Astrocyte (in vitro differentiated cells and primary cell): ENCODE measurements at regions not wholly inside any gene's neighbourhood (a gene's known extent, or its start where the extent isn't known, plus 50 kb on each side); places are given as distances from the start of the nearest gene placed in this dataset.

ENCODE experiments used
- DNase-seq: peaks from one replicate; pipeline ENCODE4 v3.0.0-alpha.2; 2010; ENCODE audit warnings: low read depth
- FAIRE-seq: peaks from 2 replicates; lab custom pipeline; 2011; peaks lifted over from hg19 to GRCh38; lab: Jason Lieb, UNC
- H2AFZ ChIP-seq: 2 replicates; pipeline ENCODE4 v1.6.0; 2012; ENCODE audit warnings: low read depth, low read length, inconsistent platforms
- H3K27ac ChIP-seq: 2 replicates; pipeline ENCODE4 v1.5.1; 2011; ENCODE audit warnings: low read depth, low read length, inconsistent platforms
- H3K27me3 ChIP-seq: 2 replicates; pipeline ENCODE4 v1.6.0; 2011; ENCODE audit warnings: low read length, inconsistent platforms; ENCODE audit not compliant: insufficient read depth
- H3K36me3 ChIP-seq: 2 replicates; pipeline ENCODE4 v1.5.1; 2011; ENCODE audit warnings: low read length, inconsistent platforms; ENCODE audit not compliant: insufficient read depth
- H3K4me1 ChIP-seq: 2 replicates; pipeline ENCODE4 v1.5.1; 2011; ENCODE audit warnings: low read length, inconsistent platforms; ENCODE audit not compliant: insufficient read depth
- H3K4me2 ChIP-seq: 2 replicates; pipeline ENCODE4 v1.6.0; 2012; ENCODE audit warnings: low read length, inconsistent platforms
- H3K4me3 ChIP-seq: 2 replicates; pipeline ENCODE4 v1.5.1; 2011; ENCODE audit warnings: low read depth, mild to moderate bottlenecking, low read length, inconsistent platforms; ENCODE audit not compliant: insufficient read depth
- H3K79me2 ChIP-seq: 2 replicates; pipeline ENCODE4 v1.6.0; 2012; ENCODE audit warnings: mild to moderate bottlenecking, low read length, inconsistent platforms; ENCODE audit not compliant: insufficient read depth
- H3K9ac ChIP-seq: 2 replicates; pipeline ENCODE4 v1.6.0; 2012; ENCODE audit warnings: mild to moderate bottlenecking, low read length, inconsistent platforms
- H3K9me3 ChIP-seq: 2 replicates; pipeline ENCODE4 v1.5.1; 2012; ENCODE audit warnings: low read depth, mild to moderate bottlenecking, low read length, inconsistent platforms; ENCODE audit not compliant: insufficient read depth
- H4K20me1 ChIP-seq: 2 replicates; pipeline ENCODE4 v1.6.0; 2012; ENCODE audit warnings: low read length, inconsistent platforms; ENCODE audit not compliant: insufficient read depth
- H3K27ac Mint-ChIP-seq: one replicate; pipeline ENCODE4 v1.8.0; 2021; ENCODE audit warnings: mild to moderate bottlenecking, mixed read lengths; ENCODE audit not compliant: unreplicated experiment
- H3K27me3 Mint-ChIP-seq: one replicate; pipeline ENCODE4 v1.8.0; 2021; ENCODE audit warnings: low read depth, mixed read lengths; ENCODE audit not compliant: unreplicated experiment
- H3K36me3 Mint-ChIP-seq: one replicate; pipeline ENCODE4 v1.8.0; 2021; ENCODE audit warnings: low read depth, mixed read lengths; ENCODE audit not compliant: unreplicated experiment
- H3K4me1 Mint-ChIP-seq: one replicate; pipeline ENCODE4 v1.8.0; 2021; ENCODE audit warnings: low read depth, mixed read lengths; ENCODE audit not compliant: unreplicated experiment
- H3K4me3 Mint-ChIP-seq: one replicate; pipeline ENCODE4 v1.8.0; 2021; ENCODE audit warnings: mild to moderate bottlenecking, moderate library complexity, mixed read lengths; ENCODE audit not compliant: unreplicated experiment
- H3K9me3 Mint-ChIP-seq: one replicate; pipeline ENCODE4 v1.8.0; 2021; ENCODE audit warnings: mild to moderate bottlenecking, mixed read lengths; ENCODE audit not compliant: unreplicated experiment
- EZH2 ChIP-seq: IDR thresholded peaks from 2 replicates; pipeline ENCODE4 v1.6.1; 2012; ENCODE audit warnings: mild to moderate bottlenecking, low read length, inconsistent platforms; ENCODE audit not compliant: insufficient read depth
- TF ChIP-seq, protein P1 (sequence below): IDR thresholded peaks from 2 replicates; pipeline ENCODE4 v1.5.1; 2011; ENCODE audit warnings: low read depth, mild to moderate bottlenecking, inconsistent platforms, low read length, moderate library complexity; ENCODE audit not compliant: insufficient read depth

DNA sequence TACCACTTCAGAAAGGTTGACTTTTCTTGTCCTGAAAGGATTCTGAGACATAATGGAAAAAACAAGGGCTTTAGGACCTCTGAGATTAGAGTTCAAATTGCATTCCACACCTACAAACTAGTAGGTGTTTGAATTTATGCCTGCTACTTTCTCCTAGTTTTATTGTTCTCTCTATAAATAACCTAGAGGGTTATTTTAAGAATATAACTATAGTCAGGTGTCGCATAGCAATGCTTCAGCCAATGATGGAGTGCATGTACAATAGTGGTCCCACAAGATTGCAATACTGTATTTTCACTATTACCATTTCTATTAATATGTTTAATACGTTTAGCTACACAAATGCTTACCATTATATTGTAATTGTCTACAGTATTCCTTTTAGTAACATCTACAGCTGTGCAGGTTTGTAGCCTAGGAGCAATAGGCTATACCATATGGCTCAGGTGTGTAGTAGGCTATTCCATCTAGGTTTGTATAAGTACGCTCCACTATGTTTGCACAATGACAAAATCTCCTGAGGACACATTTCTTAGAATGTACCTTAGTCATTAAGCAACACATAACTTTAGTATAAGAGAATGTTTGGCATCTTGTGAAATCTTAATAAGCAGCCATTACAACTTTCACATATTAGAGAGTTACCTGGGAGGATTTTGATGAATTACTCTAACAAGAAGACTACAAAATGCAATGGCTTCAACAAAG lies 1352.5 kb downstream of the ZPLD1 start:
- H3K36me3 ChIP-seq, result no peaks in the 10 kb centered on the region
- Mint-ChIP-seq H3K9me3 (no peaks in the 10 kb centered on the region), H3K27me3 (no peaks in the 10 kb centered on the region), H3K4me3 (no peak overlapping the region), H3K27ac (no peak overlapping the region), H3K36me3 (no peaks in the 10 kb centered on the region), H3K4me1 (peaks cover 2% of the 10 kb centered on the region)
- no peak for DNase-seq
- no peak overlapping the region for H3K4me3 ChIP-seq
- no peaks in the 10 kb centered on the region for H3K79me2 ChIP-seq
- no peak overlapping the region for H3K4me2 ChIP-seq
- H3K4me1 ChIP-seq, result no peaks in the 10 kb centered on the region
- H3K27ac ChIP-seq, result no peak overlapping the region
- H2AFZ ChIP-seq, result no peak overlapping the region
- no peak for FAIRE-seq
- TF ChIP-seq, protein P1, sequence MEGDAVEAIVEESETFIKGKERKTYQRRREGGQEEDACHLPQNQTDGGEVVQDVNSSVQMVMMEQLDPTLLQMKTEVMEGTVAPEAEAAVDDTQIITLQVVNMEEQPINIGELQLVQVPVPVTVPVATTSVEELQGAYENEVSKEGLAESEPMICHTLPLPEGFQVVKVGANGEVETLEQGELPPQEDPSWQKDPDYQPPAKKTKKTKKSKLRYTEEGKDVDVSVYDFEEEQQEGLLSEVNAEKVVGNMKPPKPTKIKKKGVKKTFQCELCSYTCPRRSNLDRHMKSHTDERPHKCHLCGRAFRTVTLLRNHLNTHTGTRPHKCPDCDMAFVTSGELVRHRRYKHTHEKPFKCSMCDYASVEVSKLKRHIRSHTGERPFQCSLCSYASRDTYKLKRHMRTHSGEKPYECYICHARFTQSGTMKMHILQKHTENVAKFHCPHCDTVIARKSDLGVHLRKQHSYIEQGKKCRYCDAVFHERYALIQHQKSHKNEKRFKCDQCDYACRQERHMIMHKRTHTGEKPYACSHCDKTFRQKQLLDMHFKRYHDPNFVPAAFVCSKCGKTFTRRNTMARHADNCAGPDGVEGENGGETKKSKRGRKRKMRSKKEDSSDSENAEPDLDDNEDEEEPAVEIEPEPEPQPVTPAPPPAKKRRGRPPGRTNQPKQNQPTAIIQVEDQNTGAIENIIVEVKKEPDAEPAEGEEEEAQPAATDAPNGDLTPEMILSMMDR, result no peak
- TF ChIP-seq EZH2, result no peak
- no peaks in the 10 kb centered on the region for H3K9me3 ChIP-seq
- H3K9ac ChIP-seq, result no peak overlapping the region
- no peaks in the 10 kb centered on the region for H3K27me3 ChIP-seq
- no peaks in the 10 kb centered on the region for H4K20me1 ChIP-seq

DNA sequence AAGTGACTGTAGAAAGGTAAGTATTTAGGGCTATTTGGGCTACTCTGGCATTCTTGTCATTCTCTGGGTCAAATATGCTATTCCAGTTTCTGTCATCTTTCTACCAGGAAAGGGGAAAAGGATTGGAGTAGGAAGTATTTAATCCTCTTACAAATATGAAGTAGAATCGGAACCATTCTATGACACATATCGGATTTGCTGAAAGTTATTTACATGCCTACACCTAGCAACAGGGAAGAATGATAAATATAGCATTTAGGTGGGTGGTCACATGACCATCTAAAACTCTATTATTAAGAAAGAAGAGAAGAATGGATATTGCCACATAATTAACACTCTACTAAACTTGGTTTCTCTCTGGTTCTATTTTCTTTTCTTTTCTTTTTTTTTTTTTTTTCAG lies 1353.1 kb downstream of the ZPLD1 start:
- Mint-ChIP-seq H3K27me3 (no peaks in the 10 kb centered on the region), H3K36me3 (no peaks in the 10 kb centered on the region), H3K4me3 (no peak overlapping the region), H3K9me3 (no peaks in the 10 kb centered on the region), H3K4me1 (peaks cover 2% of the 10 kb centered on the region), H3K27ac (no peak overlapping the region)
- H3K36me3 ChIP-seq, result no peaks in the 10 kb centered on the region
- no peaks in the 10 kb centered on the region for H3K79me2 ChIP-seq
- no peak overlapping the region for H3K4me2 ChIP-seq
- no peak overlapping the region for H3K9ac ChIP-seq
- H3K4me1 ChIP-seq, result no peaks in the 10 kb centered on the region
- no peak for TF ChIP-seq EZH2
- TF ChIP-seq, protein P1, result no peak
- FAIRE-seq (no peak), DNase-seq (no peak)
- H3K4me3 ChIP-seq, result no peak overlapping the region
- no peaks in the 10 kb centered on the region for H3K9me3 ChIP-seq
- H3K27ac ChIP-seq, result no peak overlapping the region
- no peak overlapping the region for H2AFZ ChIP-seq
- no peaks in the 10 kb centered on the region for H3K27me3 ChIP-seq
- H4K20me1 ChIP-seq, result no peaks in the 10 kb centered on the region

DNA sequence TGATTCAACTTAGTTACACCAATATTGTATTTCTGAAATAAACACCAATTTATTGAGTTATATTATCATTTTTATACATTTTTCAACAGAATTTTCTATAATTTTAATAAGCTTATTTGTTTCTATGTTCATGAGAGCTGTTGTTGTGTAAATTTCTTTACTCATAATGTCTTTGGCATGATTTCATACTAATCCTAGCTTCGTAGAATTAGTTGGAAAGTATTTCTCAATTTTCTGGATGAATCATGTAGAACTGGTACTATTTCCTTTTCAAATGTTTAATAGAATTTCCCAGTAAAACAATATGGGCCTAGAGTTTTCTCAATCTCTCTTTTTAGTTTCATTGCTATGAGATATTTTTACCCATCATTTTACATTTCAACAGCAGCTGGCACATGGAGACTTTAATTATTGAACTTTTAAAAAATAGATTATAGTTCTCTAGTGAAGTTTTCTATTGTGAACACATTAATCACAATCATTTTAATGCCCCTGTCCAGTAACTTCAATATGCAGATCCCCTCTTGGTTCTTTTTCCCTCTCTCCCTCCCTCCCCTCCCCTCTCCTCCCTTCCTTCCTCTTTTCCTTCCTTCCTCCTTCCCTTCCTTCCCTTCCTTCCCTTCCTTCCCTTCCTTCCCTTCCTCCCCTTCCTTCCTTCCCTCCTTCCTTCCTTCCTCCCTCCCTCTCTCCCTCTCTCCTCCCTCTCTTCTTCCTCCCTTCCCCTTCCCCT lies 1357.1 kb downstream of the ZPLD1 start:
- H4K20me1 ChIP-seq, result no peaks in the 10 kb centered on the region
- DNase-seq, result no peak
- no peaks in the 10 kb centered on the region for H3K9me3 ChIP-seq
- H3K9ac ChIP-seq, result no peak overlapping the region
- peaks cover 2% of the 10 kb centered on the region for H3K4me1 Mint-ChIP-seq
- H3K27me3 ChIP-seq, result no peaks in the 10 kb centered on the region
- no peaks in the 10 kb centered on the region for H3K4me1 ChIP-seq
- no peak overlapping the region for H3K4me2 ChIP-seq
- FAIRE-seq, result no peak
- H3K4me3 ChIP-seq, result no peak overlapping the region
- H3K27ac ChIP-seq, result no peak overlapping the region
- no peak overlapping the region for H2AFZ ChIP-seq
- no peak overlapping the region for H3K27ac Mint-ChIP-seq
- no peaks in the 10 kb centered on the region for H3K27me3 Mint-ChIP-seq
- TF ChIP-seq, protein P1, result no peak
- no peak for TF ChIP-seq EZH2
- H3K4me3 Mint-ChIP-seq, result no peak overlapping the region
- H3K9me3 Mint-ChIP-seq, result peaks cover 2% of the 10 kb centered on the region
- no peaks in the 10 kb centered on the region for H3K36me3 Mint-ChIP-seq
- H3K79me2 ChIP-seq, result no peaks in the 10 kb centered on the region
- H3K36me3 ChIP-seq, result no peaks in the 10 kb centered on the region
